ENCODE measurements at regions not wholly inside any gene's neighbourhood (a gene's known extent, or its start where the extent isn't known, plus 50 kb on each side); places are given as distances from the start of the nearest gene placed in this dataset.

DNA sequence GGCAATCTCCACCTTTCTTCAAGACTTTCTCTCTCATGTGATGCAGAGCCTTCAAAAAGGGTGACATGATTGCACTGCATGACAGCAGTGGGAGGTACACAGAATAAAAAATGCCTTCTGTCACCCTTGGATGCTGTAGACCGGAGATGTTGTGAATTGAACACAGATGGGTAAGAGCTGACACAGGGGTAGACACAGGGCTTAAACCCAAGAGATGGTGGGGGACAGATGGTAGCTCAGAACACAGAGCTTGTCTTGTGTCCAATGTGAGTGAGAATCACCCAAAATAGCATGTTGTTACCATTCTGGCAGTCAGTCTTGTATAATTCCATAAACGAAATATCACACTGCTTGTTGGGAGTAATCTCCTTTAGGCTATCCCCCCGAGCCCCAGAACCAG, 69.9 kb downstream of the JRKL start:
- Histone ChIP-seq H3K36me3 (ENCODE audit: insufficient read depth, low read length, poor library complexity, severe bottlenecking) (no peaks in the 10 kb centered on the region), H3K27ac (ENCODE audit: low read depth, low read length, poor library complexity, severe bottlenecking) (no peak overlapping the region), H3K4me1 (ENCODE audit: insufficient read depth, low read length, poor library complexity, severe bottlenecking) (peaks cover 6% of the 10 kb centered on the region), H3K4me3 (ENCODE audit: low read depth, low read length, poor library complexity, severe bottlenecking) (no peak overlapping the region), H3K9me3 (ENCODE audit: low read depth, low read length, poor library complexity, severe bottlenecking) (no peaks in the 10 kb centered on the region), H3K27me3 (replicated peaks; ENCODE audit: insufficient read depth, low read depth, low read length, poor library complexity) (no peaks in the 10 kb centered on the region)
- ChIA-PET CTCF (no interaction called here), POLR2A (ENCODE audit: low non-redundant PET) (no interaction called here)
- DNase-seq (ENCODE audit: low spot score): no peak
- intact Hi-C loops (cut with micrococcal nuclease; ENCODE audit: unreplicated experiment): loop anchor here (10.0 kb wide), 1 partner anchor 445 kb away; no protein-coding TSS in a partner anchor
- no TSS peak for BruUV-seq (replicated peaks)
- TF ChIP-seq EZH2 (IDR thresholded peaks at IDR 0.05; ENCODE audit: borderline replicate concordance, low read depth, low read length, poor library complexity, severe bottlenecking): no peak
- TF ChIP-seq, protein P1, sequence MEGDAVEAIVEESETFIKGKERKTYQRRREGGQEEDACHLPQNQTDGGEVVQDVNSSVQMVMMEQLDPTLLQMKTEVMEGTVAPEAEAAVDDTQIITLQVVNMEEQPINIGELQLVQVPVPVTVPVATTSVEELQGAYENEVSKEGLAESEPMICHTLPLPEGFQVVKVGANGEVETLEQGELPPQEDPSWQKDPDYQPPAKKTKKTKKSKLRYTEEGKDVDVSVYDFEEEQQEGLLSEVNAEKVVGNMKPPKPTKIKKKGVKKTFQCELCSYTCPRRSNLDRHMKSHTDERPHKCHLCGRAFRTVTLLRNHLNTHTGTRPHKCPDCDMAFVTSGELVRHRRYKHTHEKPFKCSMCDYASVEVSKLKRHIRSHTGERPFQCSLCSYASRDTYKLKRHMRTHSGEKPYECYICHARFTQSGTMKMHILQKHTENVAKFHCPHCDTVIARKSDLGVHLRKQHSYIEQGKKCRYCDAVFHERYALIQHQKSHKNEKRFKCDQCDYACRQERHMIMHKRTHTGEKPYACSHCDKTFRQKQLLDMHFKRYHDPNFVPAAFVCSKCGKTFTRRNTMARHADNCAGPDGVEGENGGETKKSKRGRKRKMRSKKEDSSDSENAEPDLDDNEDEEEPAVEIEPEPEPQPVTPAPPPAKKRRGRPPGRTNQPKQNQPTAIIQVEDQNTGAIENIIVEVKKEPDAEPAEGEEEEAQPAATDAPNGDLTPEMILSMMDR (conservative IDR thresholded peaks at IDR 0.05; ENCODE audit: low read depth, low read length): no peak

DNA sequence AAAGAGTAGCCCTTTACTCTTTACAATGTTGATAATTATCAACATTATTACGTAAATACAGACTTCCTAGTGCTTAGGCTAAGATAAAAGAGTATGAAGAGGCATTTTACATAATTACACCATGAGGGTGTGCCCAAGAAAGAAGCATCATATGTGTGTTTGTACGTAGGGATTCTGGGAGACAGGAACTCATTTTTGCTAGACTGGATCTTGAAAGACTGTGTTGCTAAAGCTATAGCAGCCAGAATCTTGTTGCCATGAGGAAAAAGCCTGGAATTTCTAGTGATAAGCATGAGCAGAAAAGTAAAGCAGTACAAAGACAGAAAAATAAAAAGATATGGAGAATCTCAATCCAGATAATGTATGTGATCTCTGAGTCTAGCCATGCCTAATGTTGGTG, 72.1 kb downstream of the JRKL start:
- Histone ChIP-seq H3K36me3 (ENCODE audit: insufficient read depth, low read length, poor library complexity, severe bottlenecking) (no peaks in the 10 kb centered on the region), H3K27me3 (replicated peaks; ENCODE audit: insufficient read depth, low read depth, low read length, poor library complexity) (no peaks in the 10 kb centered on the region), H3K4me1 (ENCODE audit: insufficient read depth, low read length, poor library complexity, severe bottlenecking) (peaks cover 6% of the 10 kb centered on the region), H3K27ac (ENCODE audit: low read depth, low read length, poor library complexity, severe bottlenecking) (no peak overlapping the region), H3K4me3 (ENCODE audit: low read depth, low read length, poor library complexity, severe bottlenecking) (no peak overlapping the region), H3K9me3 (ENCODE audit: low read depth, low read length, poor library complexity, severe bottlenecking) (no peaks in the 10 kb centered on the region)
- intact Hi-C loops (cut with micrococcal nuclease; ENCODE audit: unreplicated experiment): loop anchor here (10.0 kb wide), 1 partner anchor 443 kb away; no protein-coding TSS in a partner anchor
- TF ChIP-seq, protein P1 (conservative IDR thresholded peaks at IDR 0.05; ENCODE audit: low read depth, low read length): no peak
- TF ChIP-seq EZH2 (IDR thresholded peaks at IDR 0.05; ENCODE audit: borderline replicate concordance, low read depth, low read length, poor library complexity, severe bottlenecking): no peak
- CTCF ChIA-PET: no interaction called here
- POLR2A ChIA-PET (ENCODE audit: low non-redundant PET): no interaction called here
- no peak for DNase-seq (ENCODE audit: low spot score)
- BruUV-seq (replicated peaks): no TSS peak

DNA sequence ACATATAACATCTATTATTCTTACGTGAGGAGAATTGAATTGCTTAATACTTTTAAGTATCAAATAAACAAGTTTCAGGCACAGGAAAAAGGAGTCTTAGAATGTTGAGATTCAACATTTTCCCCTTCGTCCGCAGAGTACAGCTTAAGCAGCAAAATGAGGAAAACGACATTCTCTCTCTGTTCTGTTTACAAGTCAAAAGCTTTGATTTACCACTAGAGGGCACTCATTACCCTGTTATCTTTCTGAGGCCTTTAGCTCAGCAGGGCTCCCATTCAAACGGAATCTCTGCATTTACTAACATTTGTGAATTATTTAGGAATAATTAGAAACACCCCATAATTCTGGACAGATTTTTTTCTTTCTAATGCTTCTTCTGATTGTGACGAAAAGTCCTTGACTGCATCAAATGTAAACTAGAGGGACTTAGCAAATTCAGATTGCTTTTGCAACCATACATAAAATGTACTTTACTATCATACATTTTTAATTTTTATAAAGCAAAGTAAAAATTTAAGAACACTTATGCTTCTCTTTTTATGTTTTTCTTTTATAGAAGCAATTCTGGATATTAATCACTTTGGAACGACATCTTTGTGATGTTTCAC, 75.0 kb downstream of the JRKL start:
- TF ChIP-seq, protein P1 (conservative IDR thresholded peaks at IDR 0.05; ENCODE audit: low read depth, low read length): peak; percentile 91
- TF ChIP-seq EZH2 (IDR thresholded peaks at IDR 0.05; ENCODE audit: borderline replicate concordance, low read depth, low read length, poor library complexity, severe bottlenecking): no peak
- no TSS peak for BruUV-seq (replicated peaks)
- H3K36me3 ChIP-seq (ENCODE audit: insufficient read depth, low read length, poor library complexity, severe bottlenecking): no peaks in the 10 kb centered on the region
- ChIA-PET POLR2A (ENCODE audit: low non-redundant PET) (interaction anchor here (0.6 kb wide), 1 partner anchor 16 kb away, joined by 4 read pairs; no protein-coding TSS in a partner anchor), CTCF (interaction anchor here (0.6 to 2.3 kb wide), 14 partner anchors 16 to 1023 kb away, joined by 3 to 26 read pairs (median 4); no protein-coding TSS in a partner anchor)
- intact Hi-C loops (cut with micrococcal nuclease; ENCODE audit: unreplicated experiment): loop anchor here (1.0 to 10.0 kb wide), 3 partner anchors 327 to 676 kb away; no protein-coding TSS in a partner anchor
- DNase-seq (ENCODE audit: low spot score): peak; percentile 90
- H3K4me3 ChIP-seq (ENCODE audit: low read depth, low read length, poor library complexity, severe bottlenecking): peak overlapping the region; percentile 30
- no peak overlapping the region for H3K27ac ChIP-seq (ENCODE audit: low read depth, low read length, poor library complexity, severe bottlenecking)
- no peaks in the 10 kb centered on the region for H3K27me3 ChIP-seq (replicated peaks; ENCODE audit: insufficient read depth, low read depth, low read length, poor library complexity)
- no peaks in the 10 kb centered on the region for H3K9me3 ChIP-seq (ENCODE audit: low read depth, low read length, poor library complexity, severe bottlenecking)
- H3K4me1 ChIP-seq (ENCODE audit: insufficient read depth, low read length, poor library complexity, severe bottlenecking): peaks cover 6% of the 10 kb centered on the region

Measured in A673 (cell line).